ENCODE measurements at regions not wholly inside any gene's neighbourhood (a gene's known extent, or its start where the extent isn't known, plus 50 kb on each side); places are given as distances from the start of the nearest gene placed in this dataset.
"Not testable (repeated sequence)": the region's sequence is repeated elsewhere in the genome, so short reads cannot be mapped to it uniquely, and the experiment has no call there.

- DNase-seq (ENCODE audit: low read depth), result no peak
Observed at GRCh38 chrX:1102786-1103185, 109.7 kb downstream of the CRLF2 start.

GRCh38 chrX:1102221-1102620, 110.2 kb downstream of the CRLF2 start:
- not testable (repeated sequence) for DNase-seq (ENCODE audit: low read depth)

GRCh38 chrX:1099146-1099770, 113.2 kb downstream of the CRLF2 start:
- no peak for DNase-seq (ENCODE audit: low read depth)

- DNase-seq (ENCODE audit: low read depth), result no peak
Observed at GRCh38 chrX:1097328-1097727, 115.1 kb downstream of the CRLF2 start.

- no peak for DNase-seq (ENCODE audit: low read depth)
Observed at GRCh38 chrX:1094566-1095333, 117.7 kb downstream of the CRLF2 start.

- no peak for DNase-seq (ENCODE audit: low read depth)
Observed at GRCh38 chrX:1093586-1094421, 118.6 kb downstream of the CRLF2 start.

GRCh38 chrX:1093121-1093520, 119.3 kb downstream of the CRLF2 start:
- no peak for DNase-seq (ENCODE audit: low read depth)

- DNase-seq (ENCODE audit: low read depth), result no peak
Observed at GRCh38 chrX:1086444-1087409, 125.7 kb downstream of the CRLF2 start.

- DNase-seq (ENCODE audit: low read depth), result not testable (repeated sequence)
Observed at GRCh38 chrX:1085871-1086270, 126.6 kb downstream of the CRLF2 start.

- no peak for DNase-seq (ENCODE audit: low read depth)
Observed at GRCh38 chrX:1084689-1085088, 127.8 kb downstream of the CRLF2 start.

GRCh38 chrX:1076871-1077651, 135.4 kb downstream of the CRLF2 start:
- no peak for DNase-seq (ENCODE audit: low read depth)

- no peak for DNase-seq (ENCODE audit: low read depth)
Observed at GRCh38 chrX:1075741-1076140, 136.7 kb downstream of the CRLF2 start.

- no peak for DNase-seq (ENCODE audit: low read depth)
Observed at GRCh38 chrX:1075156-1075555, 137.3 kb downstream of the CRLF2 start.

GRCh38 chrX:1074755-1075154, 137.7 kb downstream of the CRLF2 start:
- no peak for DNase-seq (ENCODE audit: low read depth)

GRCh38 chrX:1074172-1074571, 138.3 kb downstream of the CRLF2 start:
- no peak for DNase-seq (ENCODE audit: low read depth)

GRCh38 chrX:1072637-1073377, 139.6 kb downstream of the CRLF2 start:
- no peak for DNase-seq (ENCODE audit: low read depth)

- DNase-seq (ENCODE audit: low read depth), result no peak
Observed at GRCh38 chrX:1071351-1071750, 141.1 kb downstream of the CRLF2 start.

GRCh38 chrX:1062351-1062750, 150.1 kb downstream of the CRLF2 start:
- DNase-seq (ENCODE audit: low read depth), result no peak

- no peak for DNase-seq (ENCODE audit: low read depth)
Observed at GRCh38 chrX:1060562-1060960, 151.9 kb downstream of the CRLF2 start.
